ENCODE measurements at regions not wholly inside any gene's neighbourhood (a gene's known extent, or its start where the extent isn't known, plus 50 kb on each side); places are given as distances from the start of the nearest gene placed in this dataset.

DNA sequence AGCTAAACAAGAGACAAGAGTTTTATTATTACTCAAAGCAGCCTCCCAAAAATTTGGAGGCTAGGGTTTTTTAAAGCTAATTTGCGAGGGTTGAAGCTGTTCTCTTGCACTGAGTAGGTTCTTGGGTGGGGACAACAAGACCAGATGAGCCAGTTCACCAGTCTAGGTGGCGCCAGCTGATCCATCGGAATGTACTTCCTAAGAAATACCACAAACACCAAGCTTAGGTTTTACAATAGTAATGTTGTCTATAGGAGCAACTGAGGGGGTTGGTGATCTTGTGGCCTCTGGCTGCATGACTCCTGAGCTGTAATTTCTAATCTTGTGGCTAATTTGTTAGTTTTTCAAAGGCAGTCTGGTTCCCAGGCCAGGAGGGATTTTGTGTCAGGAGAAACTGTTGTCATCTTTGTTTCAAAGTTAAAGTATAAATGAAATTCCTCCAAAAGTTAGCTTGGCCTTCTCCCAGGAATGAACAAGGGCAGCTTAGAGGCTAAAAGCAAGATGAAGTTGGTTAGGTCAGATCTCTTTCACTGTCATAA, 130.6 kb downstream of the SLC7A11 start:
- TF ChIP-seq, protein P1, sequence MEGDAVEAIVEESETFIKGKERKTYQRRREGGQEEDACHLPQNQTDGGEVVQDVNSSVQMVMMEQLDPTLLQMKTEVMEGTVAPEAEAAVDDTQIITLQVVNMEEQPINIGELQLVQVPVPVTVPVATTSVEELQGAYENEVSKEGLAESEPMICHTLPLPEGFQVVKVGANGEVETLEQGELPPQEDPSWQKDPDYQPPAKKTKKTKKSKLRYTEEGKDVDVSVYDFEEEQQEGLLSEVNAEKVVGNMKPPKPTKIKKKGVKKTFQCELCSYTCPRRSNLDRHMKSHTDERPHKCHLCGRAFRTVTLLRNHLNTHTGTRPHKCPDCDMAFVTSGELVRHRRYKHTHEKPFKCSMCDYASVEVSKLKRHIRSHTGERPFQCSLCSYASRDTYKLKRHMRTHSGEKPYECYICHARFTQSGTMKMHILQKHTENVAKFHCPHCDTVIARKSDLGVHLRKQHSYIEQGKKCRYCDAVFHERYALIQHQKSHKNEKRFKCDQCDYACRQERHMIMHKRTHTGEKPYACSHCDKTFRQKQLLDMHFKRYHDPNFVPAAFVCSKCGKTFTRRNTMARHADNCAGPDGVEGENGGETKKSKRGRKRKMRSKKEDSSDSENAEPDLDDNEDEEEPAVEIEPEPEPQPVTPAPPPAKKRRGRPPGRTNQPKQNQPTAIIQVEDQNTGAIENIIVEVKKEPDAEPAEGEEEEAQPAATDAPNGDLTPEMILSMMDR (IDR thresholded peaks at IDR 0.05; ENCODE audit: insufficient read depth, low read length) = no peak
- no peak for TF ChIP-seq GABPA (IDR thresholded peaks at IDR 0.05; ENCODE audit: low read depth)
